ENCODE measurements at regions not wholly inside any gene's neighbourhood (a gene's known extent, or its start where the extent isn't known, plus 50 kb on each side); places are given as distances from the start of the nearest gene placed in this dataset.

- H3K4me1 ChIP-seq (ENCODE audit: control insufficient read depth, insufficient read depth, low read length): no peaks in the 10 kb centered on the region
- no peaks in the 10 kb centered on the region for H3K36me3 ChIP-seq (ENCODE audit: control insufficient read depth, insufficient read depth, low read length)
- no peaks in the 10 kb centered on the region for H3K27me3 ChIP-seq (ENCODE audit: control insufficient read depth, insufficient read depth, low read length)
- no peak overlapping the region for H3K9ac ChIP-seq (ENCODE audit: low read length)
- H3K4me3 ChIP-seq (ENCODE audit: low read length): no peak overlapping the region
- no peak overlapping the region for H3K27ac ChIP-seq (ENCODE audit: low read depth, low read length)
These were observed 409.3 kb upstream of the MMADHC start for GRCh38 chr2:149996901-149997300.

- Histone ChIP-seq H3K36me3 (ENCODE audit: control insufficient read depth, insufficient read depth, low read length) (no peaks in the 10 kb centered on the region), H3K4me3 (ENCODE audit: low read length) (no peak overlapping the region), H3K4me1 (ENCODE audit: control insufficient read depth, insufficient read depth, low read length) (no peaks in the 10 kb centered on the region), H3K9ac (ENCODE audit: low read length) (no peak overlapping the region), H3K27me3 (ENCODE audit: control insufficient read depth, insufficient read depth, low read length) (no peaks in the 10 kb centered on the region), H3K27ac (ENCODE audit: low read depth, low read length) (no peak overlapping the region)
These were observed 406.6 kb upstream of the MMADHC start for GRCh38 chr2:149994057-149994728.

GRCh38 chr2:149993316-149993715 is 405.7 kb upstream of the MMADHC start:
- no peak overlapping the region for H3K27ac ChIP-seq (ENCODE audit: low read depth, low read length)
- H3K4me3 ChIP-seq (ENCODE audit: low read length): no peak overlapping the region
- no peaks in the 10 kb centered on the region for H3K36me3 ChIP-seq (ENCODE audit: control insufficient read depth, insufficient read depth, low read length)
- no peaks in the 10 kb centered on the region for H3K27me3 ChIP-seq (ENCODE audit: control insufficient read depth, insufficient read depth, low read length)
- H3K4me1 ChIP-seq (ENCODE audit: control insufficient read depth, insufficient read depth, low read length): no peaks in the 10 kb centered on the region
- H3K9ac ChIP-seq (ENCODE audit: low read length): no peak overlapping the region

GRCh38 chr2:149991576-149991975 is 404.0 kb upstream of the MMADHC start:
- Histone ChIP-seq H3K36me3 (ENCODE audit: control insufficient read depth, insufficient read depth, low read length) (no peaks in the 10 kb centered on the region), H3K27ac (ENCODE audit: low read depth, low read length) (no peak overlapping the region), H3K27me3 (ENCODE audit: control insufficient read depth, insufficient read depth, low read length) (no peaks in the 10 kb centered on the region), H3K4me1 (ENCODE audit: control insufficient read depth, insufficient read depth, low read length) (no peaks in the 10 kb centered on the region), H3K4me3 (ENCODE audit: low read length) (no peak overlapping the region), H3K9ac (ENCODE audit: low read length) (no peak overlapping the region)

- H3K27ac ChIP-seq (ENCODE audit: low read depth, low read length): no peak overlapping the region
- H3K9ac ChIP-seq (ENCODE audit: low read length): no peak overlapping the region
- H3K27me3 ChIP-seq (ENCODE audit: control insufficient read depth, insufficient read depth, low read length): no peaks in the 10 kb centered on the region
- no peaks in the 10 kb centered on the region for H3K4me1 ChIP-seq (ENCODE audit: control insufficient read depth, insufficient read depth, low read length)
- H3K4me3 ChIP-seq (ENCODE audit: low read length): no peak overlapping the region
- no peaks in the 10 kb centered on the region for H3K36me3 ChIP-seq (ENCODE audit: control insufficient read depth, insufficient read depth, low read length)
These were observed 403.4 kb upstream of the MMADHC start for GRCh38 chr2:149990965-149991364.

- Histone ChIP-seq H3K27ac (ENCODE audit: low read depth, low read length) (no peak overlapping the region), H3K9ac (ENCODE audit: low read length) (no peak overlapping the region), H3K27me3 (ENCODE audit: control insufficient read depth, insufficient read depth, low read length) (no peaks in the 10 kb centered on the region), H3K4me1 (ENCODE audit: control insufficient read depth, insufficient read depth, low read length) (no peaks in the 10 kb centered on the region), H3K36me3 (ENCODE audit: control insufficient read depth, insufficient read depth, low read length) (no peaks in the 10 kb centered on the region), H3K4me3 (ENCODE audit: low read length) (no peak overlapping the region)
These were observed 402.0 kb upstream of the MMADHC start for GRCh38 chr2:149989447-149990063.

- Histone ChIP-seq H3K27me3 (ENCODE audit: control insufficient read depth, insufficient read depth, low read length) (no peaks in the 10 kb centered on the region), H3K9ac (ENCODE audit: low read length) (no peak overlapping the region), H3K36me3 (ENCODE audit: control insufficient read depth, insufficient read depth, low read length) (no peaks in the 10 kb centered on the region), H3K27ac (ENCODE audit: low read depth, low read length) (no peak overlapping the region), H3K4me1 (ENCODE audit: control insufficient read depth, insufficient read depth, low read length) (no peaks in the 10 kb centered on the region), H3K4me3 (ENCODE audit: low read length) (no peak overlapping the region)
These were observed 400.8 kb upstream of the MMADHC start for GRCh38 chr2:149988361-149988760.

- no peak overlapping the region for H3K4me3 ChIP-seq (ENCODE audit: low read length)
- no peaks in the 10 kb centered on the region for H3K36me3 ChIP-seq (ENCODE audit: control insufficient read depth, insufficient read depth, low read length)
- H3K9ac ChIP-seq (ENCODE audit: low read length): no peak overlapping the region
- H3K4me1 ChIP-seq (ENCODE audit: control insufficient read depth, insufficient read depth, low read length): no peaks in the 10 kb centered on the region
- no peaks in the 10 kb centered on the region for H3K27me3 ChIP-seq (ENCODE audit: control insufficient read depth, insufficient read depth, low read length)
- no peak overlapping the region for H3K27ac ChIP-seq (ENCODE audit: low read depth, low read length)
These were observed 399.3 kb upstream of the MMADHC start for GRCh38 chr2:149986861-149987260.

GRCh38 chr2:149984311-149984710 is 396.7 kb upstream of the MMADHC start:
- H3K9ac ChIP-seq (ENCODE audit: low read length): no peak overlapping the region
- H3K4me1 ChIP-seq (ENCODE audit: control insufficient read depth, insufficient read depth, low read length): no peaks in the 10 kb centered on the region
- no peaks in the 10 kb centered on the region for H3K36me3 ChIP-seq (ENCODE audit: control insufficient read depth, insufficient read depth, low read length)
- no peak overlapping the region for H3K27ac ChIP-seq (ENCODE audit: low read depth, low read length)
- no peak overlapping the region for H3K4me3 ChIP-seq (ENCODE audit: low read length)
- H3K27me3 ChIP-seq (ENCODE audit: control insufficient read depth, insufficient read depth, low read length): no peaks in the 10 kb centered on the region

- Histone ChIP-seq H3K36me3 (ENCODE audit: control insufficient read depth, insufficient read depth, low read length) (no peaks in the 10 kb centered on the region), H3K27me3 (ENCODE audit: control insufficient read depth, insufficient read depth, low read length) (no peaks in the 10 kb centered on the region), H3K4me3 (ENCODE audit: low read length) (no peak overlapping the region), H3K27ac (ENCODE audit: low read depth, low read length) (no peak overlapping the region), H3K9ac (ENCODE audit: low read length) (no peak overlapping the region), H3K4me1 (ENCODE audit: control insufficient read depth, insufficient read depth, low read length) (no peaks in the 10 kb centered on the region)
These were observed 384.5 kb upstream of the MMADHC start for GRCh38 chr2:149972066-149972465.

- no peaks in the 10 kb centered on the region for H3K27me3 ChIP-seq (ENCODE audit: control insufficient read depth, insufficient read depth, low read length)
- H3K36me3 ChIP-seq (ENCODE audit: control insufficient read depth, insufficient read depth, low read length): no peaks in the 10 kb centered on the region
- no peaks in the 10 kb centered on the region for H3K4me1 ChIP-seq (ENCODE audit: control insufficient read depth, insufficient read depth, low read length)
- no peak overlapping the region for H3K4me3 ChIP-seq (ENCODE audit: low read length)
- no peak overlapping the region for H3K27ac ChIP-seq (ENCODE audit: low read depth, low read length)
- no peak overlapping the region for H3K9ac ChIP-seq (ENCODE audit: low read length)
These were observed 367.5 kb upstream of the MMADHC start for GRCh38 chr2:149954981-149955600.

GRCh38 chr2:149953627-149954026 is 366.1 kb upstream of the MMADHC start:
- H3K36me3 ChIP-seq (ENCODE audit: control insufficient read depth, insufficient read depth, low read length): no peaks in the 10 kb centered on the region
- no peak overlapping the region for H3K27ac ChIP-seq (ENCODE audit: low read depth, low read length)
- H3K27me3 ChIP-seq (ENCODE audit: control insufficient read depth, insufficient read depth, low read length): no peaks in the 10 kb centered on the region
- no peaks in the 10 kb centered on the region for H3K4me1 ChIP-seq (ENCODE audit: control insufficient read depth, insufficient read depth, low read length)
- no peak overlapping the region for H3K4me3 ChIP-seq (ENCODE audit: low read length)
- H3K9ac ChIP-seq (ENCODE audit: low read length): no peak overlapping the region

- Histone ChIP-seq H3K36me3 (ENCODE audit: control insufficient read depth, insufficient read depth, low read length) (no peaks in the 10 kb centered on the region), H3K4me1 (ENCODE audit: control insufficient read depth, insufficient read depth, low read length) (no peaks in the 10 kb centered on the region), H3K27ac (ENCODE audit: low read depth, low read length) (no peak overlapping the region), H3K27me3 (ENCODE audit: control insufficient read depth, insufficient read depth, low read length) (no peaks in the 10 kb centered on the region), H3K4me3 (ENCODE audit: low read length) (no peak overlapping the region), H3K9ac (ENCODE audit: low read length) (no peak overlapping the region)
These were observed 343.9 kb upstream of the MMADHC start for GRCh38 chr2:149931486-149931885.

Measured in rectal smooth muscle tissue (tissue), 1 donor.